NCI-H2081 treated with DMSO at 0.1 percent for 48 hours (cell line): ENCODE measurements at regions not wholly inside any gene's neighbourhood (a gene's known extent, or its start where the extent isn't known, plus 50 kb on each side); places are given as distances from the start of the nearest gene placed in this dataset.

Experiments used
- DNase-seq: peaks from one replicate; lab custom pipeline; 2025; lab: John Stamatoyannopoulos, UW

DNA sequence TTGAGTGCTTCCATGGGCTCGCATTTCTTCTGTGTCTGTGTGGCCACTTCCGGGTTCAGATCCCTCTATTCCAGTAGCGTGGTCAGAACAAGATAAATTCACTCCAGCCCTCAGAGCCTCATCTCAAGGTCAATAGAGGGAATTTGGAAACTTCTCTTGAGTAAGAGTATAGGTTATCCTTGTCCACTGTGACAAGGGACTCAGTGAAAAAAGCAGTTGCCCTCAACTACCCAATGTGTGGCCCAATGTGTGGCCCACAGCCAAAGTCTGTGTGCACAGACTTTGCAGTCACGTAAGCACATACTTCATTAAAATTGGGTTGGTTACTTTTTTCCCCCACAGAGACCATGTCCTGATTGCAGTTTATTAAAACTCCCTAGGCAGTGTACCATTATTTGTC, 305.6 kb upstream of the SEMA6D start:
- no peak for DNase-seq

DNA sequence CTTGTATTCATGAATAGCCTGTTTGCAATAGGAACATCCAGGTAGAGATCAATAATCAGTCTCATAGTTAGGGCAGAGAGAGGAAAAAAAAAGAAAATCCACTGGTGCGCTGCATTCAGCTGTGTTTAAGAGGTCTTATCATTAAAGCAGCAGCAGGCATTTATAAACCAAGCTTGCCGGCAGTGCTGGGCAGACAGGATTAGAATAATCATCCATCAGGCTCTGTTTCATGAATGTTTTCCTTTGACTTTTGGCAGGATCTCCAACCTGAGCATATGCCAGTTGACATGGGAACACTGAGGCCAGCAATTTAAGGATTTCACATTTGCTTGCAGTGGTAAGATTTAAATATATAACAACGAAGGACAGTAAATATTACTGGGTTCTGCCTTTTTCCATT, 305.2 kb upstream of the SEMA6D start:
- DNase-seq = peak; percentile 67

DNA sequence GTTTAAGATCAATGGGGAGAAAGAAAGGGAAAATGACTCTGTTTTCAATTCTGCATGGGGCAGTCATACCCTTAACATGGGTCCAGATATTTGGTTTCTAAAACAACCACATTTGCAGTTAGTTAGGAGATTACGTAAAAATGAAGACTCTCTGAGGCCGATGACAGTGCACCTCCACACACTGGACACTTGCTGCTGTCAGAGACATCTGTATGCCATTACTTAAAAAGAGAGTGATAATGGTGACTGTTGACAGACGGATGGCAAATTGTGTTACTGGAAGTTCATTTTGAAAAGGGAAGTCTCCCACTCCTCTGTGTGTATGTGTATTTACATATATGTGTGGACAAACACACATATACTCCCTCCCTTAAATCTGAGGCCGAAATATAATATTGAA, 304.5 kb upstream of the SEMA6D start:
- DNase-seq = no peak

DNA sequence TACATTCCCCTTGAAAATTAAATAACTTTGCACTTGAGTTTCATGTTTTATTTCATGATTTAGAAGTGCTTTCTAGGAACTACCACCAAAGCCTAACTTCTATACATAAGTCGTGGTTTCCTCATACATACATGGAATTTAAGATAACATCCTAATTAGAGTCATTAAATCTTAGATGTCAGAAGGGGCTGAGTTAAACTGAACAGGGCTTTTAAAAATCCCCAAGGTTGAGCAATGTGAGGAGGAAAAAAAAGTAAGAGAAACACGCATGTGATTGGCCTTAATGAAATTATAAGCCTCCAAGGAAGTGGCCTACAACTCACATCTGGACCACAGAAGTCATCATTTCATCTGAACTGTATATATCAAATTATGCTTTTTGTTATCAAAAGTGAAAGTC, 303.1 kb upstream of the SEMA6D start:
- DNase-seq = no peak

DNA sequence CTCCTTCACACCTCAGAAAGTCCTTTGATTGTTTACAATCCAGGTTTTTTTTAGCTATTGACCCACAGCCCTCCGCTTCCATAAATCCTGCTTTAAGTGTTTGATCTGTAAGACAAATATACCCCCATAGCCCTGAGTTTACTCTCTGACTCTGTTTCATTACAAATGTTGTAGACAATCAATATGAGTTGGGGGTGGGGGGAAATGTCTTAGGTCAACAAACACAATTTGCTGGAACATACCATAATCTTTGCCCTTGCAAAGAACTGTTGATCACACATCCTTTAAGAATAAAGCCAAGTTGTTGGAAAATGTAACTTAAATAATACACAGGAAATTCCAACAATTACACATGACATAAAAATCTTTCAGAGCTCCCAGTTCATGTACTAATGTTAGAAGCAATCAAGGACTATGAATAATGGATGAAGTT, 301.8 kb upstream of the SEMA6D start:
- DNase-seq = no peak

DNA sequence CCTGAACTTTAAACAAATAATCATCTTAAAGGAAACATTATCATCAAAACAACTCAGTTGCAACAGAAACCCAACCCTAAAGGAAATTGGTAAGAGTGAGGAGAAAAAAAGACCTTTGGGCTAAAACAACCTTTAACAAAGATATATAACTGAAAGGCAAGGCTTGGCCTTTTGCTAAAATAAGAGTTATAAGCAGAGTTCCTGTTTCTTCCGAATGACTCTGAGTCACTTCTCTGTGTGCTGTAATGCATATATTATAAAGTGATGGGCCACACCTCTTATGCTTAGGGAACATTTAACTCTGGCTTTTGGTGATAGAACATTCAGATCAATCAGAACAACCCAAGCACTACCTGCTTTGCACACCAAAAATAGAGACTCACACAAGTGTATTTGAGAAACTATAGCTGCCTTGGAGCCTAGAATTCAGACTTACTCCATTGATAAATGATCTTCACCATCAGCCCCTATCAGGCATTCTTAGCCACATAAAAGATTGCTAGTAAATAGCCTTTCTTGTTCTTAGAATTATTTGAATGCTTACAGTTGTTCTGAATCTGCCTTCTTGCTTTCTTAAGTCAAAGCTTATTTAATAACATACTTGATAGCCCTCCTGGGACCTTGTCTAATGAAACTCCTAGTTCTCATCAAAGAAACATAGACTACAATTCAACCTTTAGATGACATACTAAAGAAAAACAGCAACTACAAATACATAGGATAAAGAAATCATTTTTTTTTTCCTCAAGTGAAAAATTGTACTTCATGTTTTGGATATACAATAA, 294.2 kb upstream of the SEMA6D start:
- DNase-seq = no peak

DNA sequence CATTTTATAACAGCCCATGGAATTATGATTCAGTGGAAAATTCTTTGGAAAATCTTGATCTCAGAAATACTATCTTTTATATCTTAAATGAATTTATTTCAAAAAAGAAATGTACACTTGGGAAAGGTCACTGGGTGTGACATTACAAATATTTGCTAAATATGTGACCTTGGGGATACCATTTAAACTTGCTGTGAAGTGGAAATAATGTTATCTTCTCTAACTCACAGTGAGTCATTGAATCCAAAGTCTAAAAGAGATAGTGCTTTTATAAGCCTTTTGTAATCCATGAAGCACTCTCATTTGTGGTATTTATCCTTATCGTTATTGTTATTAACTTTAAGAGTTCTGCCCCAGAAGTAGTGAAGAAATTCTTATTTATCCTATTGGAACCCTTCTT, 289.8 kb upstream of the SEMA6D start:
- no peak for DNase-seq

DNA sequence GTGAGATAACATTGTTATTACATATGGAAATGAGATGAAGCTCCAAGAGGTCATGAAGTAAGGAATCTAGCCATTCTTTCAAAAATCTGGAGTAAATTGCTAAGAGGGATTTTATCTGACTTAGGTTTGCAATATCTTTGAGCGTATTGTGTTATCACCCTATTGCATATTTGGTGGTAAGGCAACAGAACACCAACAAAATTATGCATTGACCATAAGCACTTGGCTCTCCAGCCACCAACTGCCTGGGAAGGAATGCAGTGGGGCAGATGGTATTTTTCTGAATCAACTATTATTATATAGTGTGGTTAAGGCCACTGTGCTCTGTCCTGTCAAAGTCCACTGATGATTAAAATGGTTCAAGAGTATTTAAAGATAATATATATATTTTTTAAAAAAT, 287.9 kb upstream of the SEMA6D start:
- DNase-seq = no peak

DNA sequence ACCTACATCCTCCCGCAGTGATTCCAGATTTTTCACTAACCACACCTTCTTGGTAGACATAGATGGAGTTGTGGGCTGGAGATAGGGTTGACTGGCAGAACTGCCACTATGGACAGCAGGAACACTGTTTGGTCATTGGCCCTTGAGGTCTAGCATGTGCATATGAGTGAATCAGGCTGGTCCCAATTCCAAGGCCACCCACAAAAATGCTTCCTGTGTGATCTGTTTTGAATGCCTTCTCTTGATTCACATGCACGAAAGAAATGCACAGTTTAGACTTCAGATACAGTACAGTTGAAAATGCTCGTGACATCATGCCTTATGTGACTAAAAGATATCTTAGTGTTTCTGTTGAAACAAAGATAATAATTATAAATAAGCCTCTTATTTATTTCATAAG, 285.8 kb upstream of the SEMA6D start:
- DNase-seq = no peak

DNA sequence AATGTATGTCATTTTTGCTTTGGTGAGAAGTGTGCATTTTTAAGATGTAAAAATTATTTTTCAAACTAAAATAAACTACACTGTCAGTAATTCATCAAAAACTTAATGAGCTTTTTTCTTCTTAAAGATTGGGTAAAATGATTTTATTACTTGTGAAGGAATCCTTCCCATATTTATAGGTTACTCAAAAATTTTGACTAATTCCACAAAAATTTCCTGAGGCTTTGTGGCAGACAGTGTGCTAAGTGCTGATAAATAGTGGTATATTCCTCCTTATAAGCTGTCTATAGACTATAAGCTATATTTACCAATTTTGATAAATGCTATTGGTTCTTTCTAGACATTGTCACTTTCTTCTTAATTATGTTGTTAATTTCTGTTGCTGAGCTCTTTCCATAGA, 284.5 kb upstream of the SEMA6D start:
- no peak for DNase-seq

DNA sequence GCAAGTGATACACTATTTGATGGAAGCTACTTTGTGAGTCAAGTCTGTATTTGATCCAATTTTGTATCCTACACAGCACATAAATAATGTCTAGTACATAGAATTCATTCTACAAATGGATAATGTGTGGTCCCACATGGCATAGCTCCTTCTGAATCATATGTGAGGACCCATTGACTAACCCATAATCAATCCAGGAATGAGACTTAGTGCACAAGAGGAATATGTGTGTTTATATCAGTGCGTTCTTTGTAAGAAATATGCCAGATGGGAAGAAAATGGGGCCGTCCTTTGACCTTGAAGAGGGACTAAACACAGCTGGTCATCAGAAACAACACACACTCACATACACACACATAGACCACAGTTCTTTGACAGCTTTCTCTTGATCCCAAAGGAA, 282.7 kb upstream of the SEMA6D start:
- no peak for DNase-seq

DNA sequence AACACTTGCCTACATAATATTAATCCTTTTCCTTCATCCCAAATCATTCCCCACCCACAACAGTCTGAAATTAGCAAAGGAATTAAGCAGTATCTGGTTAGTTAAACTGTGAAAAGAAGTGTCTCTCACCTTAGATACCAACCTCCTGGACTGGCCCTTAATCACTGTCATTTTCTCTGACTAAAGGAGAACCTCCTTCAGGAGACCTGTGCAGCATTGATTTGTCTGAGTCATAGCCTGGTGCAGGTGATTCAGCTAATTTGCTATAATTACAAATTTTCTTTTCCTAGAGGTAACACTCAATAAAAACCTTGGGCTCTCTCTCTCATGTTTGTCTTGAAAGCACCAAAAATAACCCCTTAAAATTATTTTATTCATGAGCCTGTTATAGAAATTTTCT, 279.8 kb upstream of the SEMA6D start:
- DNase-seq = no peak

DNA sequence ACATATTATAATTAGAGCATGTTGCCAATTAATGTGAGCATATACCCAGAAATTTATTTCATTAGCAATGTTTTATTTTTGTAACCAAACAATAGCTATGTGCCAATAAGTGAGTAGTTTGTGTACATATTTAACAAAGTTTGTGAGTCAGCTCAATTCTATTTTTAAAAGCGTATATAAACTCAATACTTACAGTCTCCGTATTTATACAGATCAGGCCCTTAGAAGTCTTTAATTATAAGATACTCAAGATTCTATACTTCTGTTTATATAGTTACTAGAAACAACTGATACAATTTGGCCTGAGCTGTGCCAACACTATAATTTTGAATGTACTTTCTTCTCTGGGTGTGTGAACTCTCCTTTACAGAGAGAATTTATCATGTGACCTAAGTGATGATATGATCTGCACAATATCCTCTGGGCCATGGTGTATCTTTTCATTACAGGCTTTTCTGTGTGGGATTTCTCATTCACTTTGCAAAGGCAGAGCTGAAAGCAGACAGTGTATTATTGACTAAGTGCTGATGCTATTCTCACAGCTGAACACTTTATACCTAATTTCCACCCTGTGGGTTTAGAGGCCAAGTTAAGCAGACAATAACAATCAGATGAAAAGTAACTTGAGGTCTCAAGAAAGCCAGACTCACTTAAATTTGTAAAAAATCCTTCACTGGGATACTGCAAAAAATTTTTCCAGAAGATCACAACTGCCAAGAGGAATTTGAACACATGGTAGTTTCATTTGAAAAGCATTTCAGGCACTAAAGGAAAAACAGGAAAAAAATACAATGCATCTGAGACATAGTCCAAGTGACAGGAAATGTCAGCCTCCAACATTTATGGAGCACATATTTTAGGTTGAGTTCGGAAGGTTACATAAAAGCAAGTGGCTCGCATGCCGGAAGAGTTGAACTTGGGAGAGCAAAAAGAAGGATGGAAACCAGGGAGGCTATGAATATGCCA, 277.9 kb upstream of the SEMA6D start:
- DNase-seq = no peak

DNA sequence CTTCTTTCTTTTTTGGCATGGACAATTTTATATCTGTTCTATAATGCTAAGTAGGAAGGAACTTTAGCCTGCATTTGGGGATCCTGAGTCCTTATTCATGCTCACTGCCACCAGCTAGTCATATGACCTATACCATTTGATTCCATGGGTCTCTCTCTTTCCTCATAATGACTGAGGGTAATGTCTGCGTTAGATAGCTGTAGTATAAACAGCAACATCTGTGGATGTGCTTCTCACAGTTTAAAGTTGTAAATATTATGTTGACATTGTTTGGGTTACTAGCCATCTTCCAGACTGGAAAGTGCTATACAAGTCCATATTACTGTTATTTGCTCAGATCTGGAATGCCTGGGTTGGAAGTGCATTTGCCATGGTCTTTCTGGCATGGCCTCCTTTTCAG, 274.9 kb upstream of the SEMA6D start:
- no peak for DNase-seq

DNA sequence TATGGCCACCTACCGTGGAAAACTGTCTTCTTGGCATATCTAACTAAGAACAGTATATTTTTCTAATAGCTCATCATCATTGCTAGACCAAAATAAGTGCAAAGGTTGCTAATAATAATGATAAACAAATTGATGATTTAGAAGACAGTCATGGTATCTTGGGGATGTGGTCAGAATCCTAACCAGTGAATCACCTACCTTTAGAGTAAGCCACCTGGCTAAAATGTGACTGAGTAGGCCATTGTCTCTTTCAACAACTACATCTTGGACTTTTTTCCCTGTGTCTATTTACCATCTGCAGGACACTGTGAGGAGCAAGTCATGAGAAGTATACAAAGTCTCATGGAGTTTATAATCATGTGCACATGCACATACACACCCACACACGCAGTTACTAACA, 273.5 kb upstream of the SEMA6D start:
- DNase-seq = no peak

DNA sequence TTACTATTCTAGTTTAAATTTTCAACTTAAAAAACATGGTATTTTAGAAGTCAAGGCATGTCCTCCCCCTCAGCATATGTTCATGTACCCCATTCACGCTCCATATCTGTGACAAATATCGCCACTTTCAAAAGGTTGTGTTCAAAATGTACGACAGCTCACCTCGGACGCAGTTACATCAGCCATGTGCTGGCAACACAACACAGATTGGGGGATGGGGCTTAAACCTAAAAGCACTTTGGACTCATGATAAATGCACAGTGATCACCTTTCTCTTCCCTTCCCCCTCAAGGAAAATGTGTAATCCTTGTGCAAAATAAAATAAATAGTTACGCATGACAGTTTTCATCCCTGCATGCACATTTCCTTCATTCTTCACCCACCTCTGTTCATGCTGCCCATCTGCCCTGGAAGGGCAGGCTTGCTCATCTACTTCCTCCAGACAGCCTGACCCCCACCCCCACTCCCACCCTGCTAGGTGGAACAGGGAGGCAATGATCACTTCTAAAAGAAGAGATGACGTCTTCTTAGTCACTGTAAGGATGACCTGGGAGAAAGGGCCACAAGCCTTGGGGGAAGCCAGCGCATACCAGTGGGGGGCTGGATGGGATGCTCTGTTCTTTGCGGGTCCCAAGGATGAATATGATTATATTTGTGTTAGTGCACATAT, 271.4 kb upstream of the SEMA6D start:
- DNase-seq = no peak

DNA sequence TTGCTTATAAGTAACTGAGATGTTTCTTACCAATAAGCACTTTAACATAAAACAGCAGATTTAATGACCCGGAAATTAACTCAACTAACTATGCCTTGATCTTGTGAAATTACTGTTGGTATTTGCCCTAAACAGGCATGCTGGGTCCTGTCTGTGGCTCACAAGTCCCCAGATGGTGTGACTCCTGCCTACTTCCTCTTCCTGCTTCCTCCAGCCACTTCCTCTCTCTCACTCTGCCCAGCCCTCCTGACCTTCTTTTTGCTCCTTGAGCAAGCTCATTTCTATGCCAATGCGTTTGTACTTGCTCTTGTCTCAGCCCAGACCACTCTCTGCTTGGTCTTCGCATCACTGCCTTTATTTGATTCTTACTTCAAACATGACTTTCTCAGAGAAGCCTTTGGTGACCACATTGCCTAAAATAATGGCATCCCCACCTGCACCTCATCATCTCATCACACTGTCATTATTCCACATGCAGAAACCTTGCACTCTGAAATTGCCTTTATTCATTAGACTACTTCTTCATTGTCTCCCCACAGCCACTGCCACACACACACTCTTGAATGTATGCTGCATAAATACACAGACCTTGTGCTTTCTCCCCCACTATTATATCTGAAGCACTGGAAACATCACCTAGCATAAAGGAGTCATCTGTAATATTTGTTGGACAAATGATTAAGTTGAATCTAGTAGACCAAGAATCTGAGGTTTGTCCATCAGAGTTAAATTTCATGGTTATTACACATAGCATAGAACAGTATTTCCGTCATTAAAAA, 256.3 kb upstream of the SEMA6D start:
- no peak for DNase-seq

DNA sequence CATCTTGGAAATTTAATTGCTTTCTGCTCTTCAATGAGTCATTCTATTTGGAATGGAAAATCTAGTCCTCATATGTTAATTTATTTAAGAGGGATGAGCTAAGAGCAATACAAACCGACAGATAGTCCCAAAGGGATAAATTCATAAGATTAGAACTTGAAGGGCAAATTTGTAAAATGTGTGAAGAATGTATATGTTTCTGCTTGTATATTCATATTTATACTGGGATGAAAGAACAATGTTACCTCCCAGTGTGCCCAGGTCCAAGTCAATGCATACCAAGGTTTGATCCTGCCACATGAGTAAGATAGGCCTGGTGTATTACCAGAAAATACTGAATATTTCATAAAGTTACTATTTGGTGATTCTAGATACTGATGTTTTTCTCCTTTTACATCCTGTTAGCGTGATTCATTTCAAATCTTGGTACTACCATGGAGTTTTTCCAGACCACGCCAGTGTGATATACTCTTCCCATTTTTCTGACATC, 255.6 kb upstream of the SEMA6D start:
- no peak for DNase-seq

DNA sequence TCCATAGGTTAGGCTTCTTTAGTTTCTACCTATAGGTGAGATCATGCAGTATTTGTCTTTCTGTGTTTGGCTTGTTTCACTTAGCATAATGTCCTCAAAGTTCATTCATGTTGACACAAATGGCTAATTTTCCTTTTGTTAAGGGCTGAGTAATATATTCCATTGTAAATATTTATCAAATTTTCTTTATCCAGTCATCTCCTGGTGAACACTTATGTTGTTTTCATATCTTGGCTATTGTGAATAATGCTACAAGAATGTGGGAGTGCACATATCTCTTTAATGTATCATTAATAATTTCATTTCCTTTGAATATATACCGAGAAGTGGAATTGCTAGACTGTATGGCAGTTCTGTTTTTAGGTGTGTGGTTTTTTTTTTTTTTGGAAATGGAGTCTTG, 250.9 kb upstream of the SEMA6D start:
- no peak for DNase-seq

DNA sequence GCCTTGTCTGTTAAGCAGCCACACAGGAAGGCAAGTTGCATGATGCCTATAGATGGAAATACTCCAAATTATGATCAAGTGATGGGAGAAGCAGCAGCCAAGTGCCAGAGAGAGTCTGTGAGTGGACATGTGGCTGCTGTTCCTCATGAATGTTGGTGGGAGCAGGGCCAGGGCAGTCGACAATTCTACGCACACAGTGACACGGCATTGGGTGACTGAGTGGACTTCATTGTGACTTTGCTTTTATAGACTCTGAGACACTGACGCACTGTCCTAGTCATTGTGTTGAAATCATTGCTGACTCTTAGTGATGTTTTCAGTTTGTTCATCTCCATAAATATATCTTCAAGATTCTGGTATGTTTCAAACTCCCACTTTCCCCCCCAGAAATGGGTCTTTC, 246.3 kb upstream of the SEMA6D start:
- no peak for DNase-seq

DNA sequence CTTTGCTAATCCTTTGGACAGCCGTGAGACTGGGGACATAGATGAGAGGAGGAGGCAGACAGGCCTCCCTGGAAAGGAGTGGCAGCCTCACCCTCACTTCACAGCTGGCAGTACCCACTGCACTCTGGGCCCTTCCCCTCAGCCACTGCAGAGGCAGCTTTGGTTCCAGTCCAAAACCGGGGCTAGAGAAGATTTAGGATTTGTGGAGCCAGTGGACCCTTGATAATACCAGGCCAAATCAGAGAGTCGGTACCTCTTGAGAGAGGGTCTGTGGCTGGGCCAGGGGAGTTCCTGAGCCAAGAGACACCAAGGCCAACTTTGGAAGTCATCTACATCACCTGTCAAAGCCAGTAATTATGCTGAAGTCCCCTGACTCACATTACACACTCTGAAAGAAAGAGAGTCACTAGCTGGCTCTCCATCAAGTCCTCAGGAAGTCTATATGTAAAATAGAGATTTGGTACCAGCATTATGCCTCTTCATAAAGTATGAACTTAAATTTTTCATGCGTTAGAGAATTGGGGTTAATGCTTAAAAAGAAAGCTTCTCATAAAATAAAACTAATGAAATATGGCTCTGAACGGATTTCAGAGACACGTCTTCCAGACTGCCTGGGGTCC, 244.1 kb upstream of the SEMA6D start:
- no peak for DNase-seq
